Heart left ventricle (tissue), 16 donors: ENCODE measurements at regions not wholly inside any gene's neighbourhood (a gene's known extent, or its start where the extent isn't known, plus 50 kb on each side); places are given as distances from the start of the nearest gene placed in this dataset.

Experiments
- ATAC-seq, 4 donors: fragments of 200-7000 bp; cut with Tn5 transposase; one replicate each; pipeline ENCODE4 v1.9.1; 2020 to 2022; ENCODE audit warnings: moderate library complexity in 4 of 4, mild to moderate bottlenecking in 3 of 4, moderate number of reproducible peaks in 1 of 4
- DNase-seq, 5 donors: peaks; one replicate each; pipeline ENCODE4 v3.0.0-alpha.2; 2020
- H3K27ac ChIP-seq, 12 donors: fragments of 200-600 bp; sonication (generic) in 4 of 12; one replicate each; pipeline versions ENCODE4 v1.5.0 to v1.8.0; 2016 to 2022; ENCODE audit warnings: mild to moderate bottlenecking in 2 of 12
- H3K27me3 ChIP-seq, 9 donors: fragments of 200-600 bp; sonication (generic) in 2 of 9; one replicate each; pipeline versions ENCODE4 v1.5.1 to v1.8.0; 2016 to 2022; ENCODE audit warnings: mild to moderate bottlenecking in 3 of 9
- H3K36me3 ChIP-seq, 9 donors: fragments of 200-600 bp; sonication (generic) in 2 of 9; one replicate each; pipeline versions ENCODE4 v1.5.0 to v1.8.0; 2018 to 2022; ENCODE audit warnings: mild to moderate bottlenecking in 2 of 9
- H3K4me1 ChIP-seq, 12 donors: fragments of 200-600 bp; sonication (generic) in 4 of 12; one replicate each; pipeline versions ENCODE4 v1.5.0 to v1.8.0; 2016 to 2022; ENCODE audit warnings: mild to moderate bottlenecking in 3 of 12
- H3K4me3 ChIP-seq, 12 donors: fragments of 200-600 bp; sonication (generic) in 4 of 12; one replicate each; pipeline versions ENCODE4 v1.5.0 to v1.8.0; 2017 to 2022; ENCODE audit warnings: mild to moderate bottlenecking in 9 of 12, moderate library complexity in 4 of 12
- H3K9me3 ChIP-seq, 12 donors: fragments of 200-600 bp; sonication (generic) in 4 of 12; one replicate each; pipeline versions ENCODE4 v1.5.0 to v1.8.0; 2016 to 2022; ENCODE audit warnings: mild to moderate bottlenecking in 1 of 12
- POLR2A ChIP-seq, 2 donors: fragments of 450-650 bp; IDR thresholded peaks; one replicate each; pipeline ENCODE4 v1.6.1; 2017; ENCODE audit warnings: antibody characterized with exemption in 2 of 2, mild to moderate bottlenecking in 2 of 2, moderate library complexity in 2 of 2
- WGBS, 4 donors: extraction: QIAGEN DNeasy Blood & Tissue Kit in 2 of 4; methylation state at CpG; one replicate each; pipeline versions ENCODE4 v1.1.5 to v1.1.7; 2013 to 2018; 5-methylcytosine and 5-hydroxymethylcytosine counted together
- intact Hi-C, 10 donors: fragments of 100-400 bp; cut with DNase I; formaldehyde crosslinking; loops; one replicate each; pipeline versions ENCODE4 v1.11.1 to v1.14.2; 2022
- TF ChIP-seq, protein P1 (sequence below), 12 donors: fragments of 200-600 bp; sonication (generic) in 4 of 12; IDR thresholded peaks; one replicate each; pipeline versions ENCODE4 v1.5.0 to v1.8.0; 2018 to 2022; ENCODE audit warnings: antibody characterized with exemption in 12 of 12, mild to moderate bottlenecking in 5 of 12
- donor health status: ischemic (EF 13 %, LVEDD 7.1; RV severe dilation, severe dysfunction).
- donor health status: healthy with polysubstance abuse.
- donor health status: DM: no; HTN: yes; CAD: no.
- donor health status: DM: no; HTN: no; CAD: no.
- donor health status: ischemic (EF 25% LVEDD 6.9; RV normal size, moderate dysfunction).
- donor health status: ischemic (EF 25% LVEDD 5.7; RV mildly dilated, moderate dysfunction).
- donor health status: healthy.
- donor health status: DM: yes; HTN: yes; CAD: no.
- donor health status: ischemic (EF 35%, LVEDD 5.7; RV mildly dilated, moderate dysfunction).
- donor health status: nonischemic (EF 11% LVEDD 7.7; RV severe dilation, severe dysfunction).
- donor health status: DM: yes; HTN: yes; CAD: no.
- donor health status: PGD.
- donor health status: ischemic (EF 29% LVEDD 5.4; RV normal size, mild dysfunction).
- donor health status: nonischemic (EF 23%, LVEDD 6.1; RV moderate dilation, normal function).

- intact Hi-C loops: no loop called here
- Histone ChIP-seq H3K36me3 (no peaks in the 10 kb centered on the region), H3K9me3 (no peaks in the 10 kb centered on the region), H3K4me3 (no peak overlapping the region), H3K27ac (no peak overlapping the region), H3K4me1 (no peaks in the 10 kb centered on the region), H3K27me3 (no peaks in the 10 kb centered on the region)
- TF ChIP-seq POLR2A (IDR thresholded peaks at IDR 0.05): no peak
- TF ChIP-seq, protein P1, sequence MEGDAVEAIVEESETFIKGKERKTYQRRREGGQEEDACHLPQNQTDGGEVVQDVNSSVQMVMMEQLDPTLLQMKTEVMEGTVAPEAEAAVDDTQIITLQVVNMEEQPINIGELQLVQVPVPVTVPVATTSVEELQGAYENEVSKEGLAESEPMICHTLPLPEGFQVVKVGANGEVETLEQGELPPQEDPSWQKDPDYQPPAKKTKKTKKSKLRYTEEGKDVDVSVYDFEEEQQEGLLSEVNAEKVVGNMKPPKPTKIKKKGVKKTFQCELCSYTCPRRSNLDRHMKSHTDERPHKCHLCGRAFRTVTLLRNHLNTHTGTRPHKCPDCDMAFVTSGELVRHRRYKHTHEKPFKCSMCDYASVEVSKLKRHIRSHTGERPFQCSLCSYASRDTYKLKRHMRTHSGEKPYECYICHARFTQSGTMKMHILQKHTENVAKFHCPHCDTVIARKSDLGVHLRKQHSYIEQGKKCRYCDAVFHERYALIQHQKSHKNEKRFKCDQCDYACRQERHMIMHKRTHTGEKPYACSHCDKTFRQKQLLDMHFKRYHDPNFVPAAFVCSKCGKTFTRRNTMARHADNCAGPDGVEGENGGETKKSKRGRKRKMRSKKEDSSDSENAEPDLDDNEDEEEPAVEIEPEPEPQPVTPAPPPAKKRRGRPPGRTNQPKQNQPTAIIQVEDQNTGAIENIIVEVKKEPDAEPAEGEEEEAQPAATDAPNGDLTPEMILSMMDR (IDR thresholded peaks at IDR 0.05): no peak
- DNase-seq (no peak), ATAC-seq (peak in 1 of 4 donors; percentile 31)
- 72 to 79% (median 75%) methylated on average over 2 of the region's 2 CpGs for WGBS, 4 donors
Measured at GRCh38 chr12:60148109-60148508, 552.3 kb downstream of the SLC16A7 start.

- Histone ChIP-seq H3K27me3 (no peaks in the 10 kb centered on the region), H3K27ac (no peak overlapping the region), H3K36me3 (no peaks in the 10 kb centered on the region), H3K4me3 (no peak overlapping the region), H3K9me3 (no peaks in the 10 kb centered on the region), H3K4me1 (no peaks in the 10 kb centered on the region)
- intact Hi-C loops: no loop called here
- ATAC-seq: no peak
- TF ChIP-seq, protein P1 (IDR thresholded peaks at IDR 0.05): no peak
- no peak for TF ChIP-seq POLR2A (IDR thresholded peaks at IDR 0.05)
- no peak for DNase-seq
Measured at GRCh38 chr12:60148831-60149230, 553.0 kb downstream of the SLC16A7 start.

DNA sequence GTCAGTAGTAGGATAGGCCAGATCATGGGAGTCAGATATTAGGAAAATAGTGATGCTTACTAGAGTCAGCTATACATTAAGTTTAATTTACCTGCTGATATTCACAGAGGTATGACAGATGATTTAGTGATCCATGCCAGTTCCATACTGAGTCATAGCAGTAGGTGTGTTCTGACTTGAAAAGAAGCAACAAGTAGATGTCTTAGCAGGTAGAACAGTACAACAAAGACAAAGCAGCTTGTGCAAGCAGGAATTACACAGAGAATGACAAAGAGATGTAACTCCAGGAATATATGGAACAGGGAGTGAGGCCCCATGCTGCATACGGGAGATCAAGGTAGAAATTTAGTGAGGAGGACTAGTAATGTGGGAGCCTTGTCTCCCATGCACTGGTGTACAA lies 556.9 kb downstream of the SLC16A7 start:
- no peak for DNase-seq
- Histone ChIP-seq H3K9me3 (no peaks in the 10 kb centered on the region), H3K27ac (no peak overlapping the region), H3K4me1 (no peaks in the 10 kb centered on the region), H3K36me3 (no peaks in the 10 kb centered on the region), H3K27me3 (no peaks in the 10 kb centered on the region), H3K4me3 (no peak overlapping the region)
- TF ChIP-seq POLR2A (IDR thresholded peaks at IDR 0.05): no peak
- TF ChIP-seq, protein P1 (IDR thresholded peaks at IDR 0.05): no peak
- ATAC-seq: no peak
- intact Hi-C loops: no loop called here
- 83 to 96% (median 88%) methylated on average over 1 of the region's 1 CpG for WGBS, 4 donors

DNA sequence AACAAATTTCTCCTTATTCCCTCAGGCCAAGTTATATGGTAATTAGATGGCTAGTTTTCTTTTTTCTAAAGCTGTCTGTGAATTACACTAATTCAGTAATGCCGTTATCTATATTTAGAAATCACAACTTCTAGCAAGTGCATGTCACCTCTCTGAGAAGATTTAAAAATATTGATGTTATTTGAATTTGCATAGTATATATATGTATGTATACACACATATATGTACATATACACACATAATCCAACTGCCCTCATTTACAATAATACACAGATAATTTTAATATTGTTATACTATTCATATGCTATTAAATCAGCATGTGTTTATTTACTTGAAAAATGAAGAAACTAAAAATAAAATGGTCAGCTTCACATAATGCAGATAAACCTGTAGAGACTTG lies 563.9 kb downstream of the SLC16A7 start:
- DNase-seq: no peak
- intact Hi-C loops: no loop called here
- H3K9me3 ChIP-seq: no peaks in the 10 kb centered on the region
- H3K27me3 ChIP-seq: no peaks in the 10 kb centered on the region
- no peak for ATAC-seq
- no peak overlapping the region for H3K4me3 ChIP-seq
- no peak overlapping the region for H3K27ac ChIP-seq
- no peak for TF ChIP-seq POLR2A (IDR thresholded peaks at IDR 0.05)
- TF ChIP-seq, protein P1 (IDR thresholded peaks at IDR 0.05): no peak
- H3K36me3 ChIP-seq: no peaks in the 10 kb centered on the region
- no peaks in the 10 kb centered on the region for H3K4me1 ChIP-seq
- WGBS, 4 donors: 87 to 94% (median 92%) methylated on average over 1 of the region's 1 CpG
